Heart left ventricle (tissue), 16 donors: ENCODE measurements at regions not wholly inside any gene's neighbourhood (a gene's known extent, or its start where the extent isn't known, plus 50 kb on each side); places are given as distances from the start of the nearest gene placed in this dataset.

Source experiments
- ATAC-seq, 4 donors: fragments of 200-7000 bp; cut with Tn5 transposase; one replicate each; pipeline ENCODE4 v1.9.1; 2020 to 2022; ENCODE audit warnings: moderate library complexity in 4 of 4, mild to moderate bottlenecking in 3 of 4, moderate number of reproducible peaks in 1 of 4
- DNase-seq, 5 donors: peaks; one replicate each; pipeline ENCODE4 v3.0.0-alpha.2; 2020
- H3K27ac ChIP-seq, 12 donors: fragments of 200-600 bp; sonication (generic) in 4 of 12; one replicate each; pipeline versions ENCODE4 v1.5.0 to v1.8.0; 2016 to 2022; ENCODE audit warnings: mild to moderate bottlenecking in 2 of 12
- H3K27me3 ChIP-seq, 9 donors: fragments of 200-600 bp; sonication (generic) in 2 of 9; one replicate each; pipeline versions ENCODE4 v1.5.1 to v1.8.0; 2016 to 2022; ENCODE audit warnings: mild to moderate bottlenecking in 3 of 9
- H3K36me3 ChIP-seq, 9 donors: fragments of 200-600 bp; sonication (generic) in 2 of 9; one replicate each; pipeline versions ENCODE4 v1.5.0 to v1.8.0; 2018 to 2022; ENCODE audit warnings: mild to moderate bottlenecking in 2 of 9
- H3K4me1 ChIP-seq, 12 donors: fragments of 200-600 bp; sonication (generic) in 4 of 12; one replicate each; pipeline versions ENCODE4 v1.5.0 to v1.8.0; 2016 to 2022; ENCODE audit warnings: mild to moderate bottlenecking in 3 of 12
- H3K4me3 ChIP-seq, 12 donors: fragments of 200-600 bp; sonication (generic) in 4 of 12; one replicate each; pipeline versions ENCODE4 v1.5.0 to v1.8.0; 2017 to 2022; ENCODE audit warnings: mild to moderate bottlenecking in 9 of 12, moderate library complexity in 4 of 12
- H3K9me3 ChIP-seq, 12 donors: fragments of 200-600 bp; sonication (generic) in 4 of 12; one replicate each; pipeline versions ENCODE4 v1.5.0 to v1.8.0; 2016 to 2022; ENCODE audit warnings: mild to moderate bottlenecking in 1 of 12
- POLR2A ChIP-seq, 2 donors: fragments of 450-650 bp; IDR thresholded peaks; one replicate each; pipeline ENCODE4 v1.6.1; 2017; ENCODE audit warnings: antibody characterized with exemption in 2 of 2, mild to moderate bottlenecking in 2 of 2, moderate library complexity in 2 of 2
- WGBS, 4 donors: extraction: QIAGEN DNeasy Blood & Tissue Kit in 2 of 4; methylation state at CpG; one replicate each; pipeline versions ENCODE4 v1.1.5 to v1.1.7; 2013 to 2018; 5-methylcytosine and 5-hydroxymethylcytosine counted together
- intact Hi-C, 10 donors: fragments of 100-400 bp; cut with DNase I; formaldehyde crosslinking; loops; one replicate each; pipeline versions ENCODE4 v1.11.1 to v1.14.2; 2022
- TF ChIP-seq, protein P1 (sequence below), 12 donors: fragments of 200-600 bp; sonication (generic) in 4 of 12; IDR thresholded peaks; one replicate each; pipeline versions ENCODE4 v1.5.0 to v1.8.0; 2018 to 2022; ENCODE audit warnings: antibody characterized with exemption in 12 of 12, mild to moderate bottlenecking in 5 of 12
- donor health status: ischemic (EF 13 %, LVEDD 7.1; RV severe dilation, severe dysfunction).
- donor health status: healthy with polysubstance abuse.
- donor health status: DM: no; HTN: yes; CAD: no.
- donor health status: DM: no; HTN: no; CAD: no.
- donor health status: ischemic (EF 25% LVEDD 6.9; RV normal size, moderate dysfunction).
- donor health status: ischemic (EF 25% LVEDD 5.7; RV mildly dilated, moderate dysfunction).
- donor health status: healthy.
- donor health status: DM: yes; HTN: yes; CAD: no.
- donor health status: ischemic (EF 35%, LVEDD 5.7; RV mildly dilated, moderate dysfunction).
- donor health status: nonischemic (EF 11% LVEDD 7.7; RV severe dilation, severe dysfunction).
- donor health status: DM: yes; HTN: yes; CAD: no.
- donor health status: PGD.
- donor health status: ischemic (EF 29% LVEDD 5.4; RV normal size, mild dysfunction).
- donor health status: nonischemic (EF 23%, LVEDD 6.1; RV moderate dilation, normal function).

DNA sequence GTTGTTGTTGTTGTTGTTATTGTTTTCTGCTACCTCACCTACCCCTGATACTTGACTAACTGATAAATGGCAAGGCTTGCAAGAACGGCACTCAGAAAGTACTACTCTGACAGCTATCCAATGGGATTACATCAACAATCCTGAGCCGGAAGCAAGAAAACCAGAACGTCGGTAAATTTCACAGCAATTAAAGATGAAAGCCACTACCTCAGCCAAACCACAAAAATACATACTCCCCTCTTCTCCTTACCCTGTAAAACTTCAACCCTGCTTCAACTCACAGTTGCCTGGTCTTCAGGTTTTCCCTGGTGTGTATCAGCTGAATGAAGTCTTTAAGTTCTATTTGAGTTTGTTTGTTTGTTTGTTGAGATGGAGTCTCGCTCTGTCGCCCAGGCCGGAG, 293.7 kb upstream of the RND3 start:
- H3K9me3 ChIP-seq = no peaks in the 10 kb centered on the region
- H3K27ac ChIP-seq = no peak overlapping the region
- H3K4me1 ChIP-seq = peaks cover 0 to 14% (median 5%) of the 10 kb centered on the region in 12 donors
- TF ChIP-seq, protein P1, sequence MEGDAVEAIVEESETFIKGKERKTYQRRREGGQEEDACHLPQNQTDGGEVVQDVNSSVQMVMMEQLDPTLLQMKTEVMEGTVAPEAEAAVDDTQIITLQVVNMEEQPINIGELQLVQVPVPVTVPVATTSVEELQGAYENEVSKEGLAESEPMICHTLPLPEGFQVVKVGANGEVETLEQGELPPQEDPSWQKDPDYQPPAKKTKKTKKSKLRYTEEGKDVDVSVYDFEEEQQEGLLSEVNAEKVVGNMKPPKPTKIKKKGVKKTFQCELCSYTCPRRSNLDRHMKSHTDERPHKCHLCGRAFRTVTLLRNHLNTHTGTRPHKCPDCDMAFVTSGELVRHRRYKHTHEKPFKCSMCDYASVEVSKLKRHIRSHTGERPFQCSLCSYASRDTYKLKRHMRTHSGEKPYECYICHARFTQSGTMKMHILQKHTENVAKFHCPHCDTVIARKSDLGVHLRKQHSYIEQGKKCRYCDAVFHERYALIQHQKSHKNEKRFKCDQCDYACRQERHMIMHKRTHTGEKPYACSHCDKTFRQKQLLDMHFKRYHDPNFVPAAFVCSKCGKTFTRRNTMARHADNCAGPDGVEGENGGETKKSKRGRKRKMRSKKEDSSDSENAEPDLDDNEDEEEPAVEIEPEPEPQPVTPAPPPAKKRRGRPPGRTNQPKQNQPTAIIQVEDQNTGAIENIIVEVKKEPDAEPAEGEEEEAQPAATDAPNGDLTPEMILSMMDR (IDR thresholded peaks at IDR 0.05) = no peak
- TF ChIP-seq POLR2A (IDR thresholded peaks at IDR 0.05) = no peak
- intact Hi-C loops = loop anchor here in 1 of 10 donors (10.0 kb wide), 2 partner anchors 156 to 296 kb away; partner anchors contain the start of gene RND3
- no peaks in the 10 kb centered on the region for H3K27me3 ChIP-seq
- ATAC-seq (no peak), DNase-seq (no peak)
- no peak overlapping the region for H3K4me3 ChIP-seq
- no peaks in the 10 kb centered on the region for H3K36me3 ChIP-seq
- WGBS, 4 donors = 87 to 95% (median 91%) methylated on average over 7 of the region's 7 CpGs

DNA sequence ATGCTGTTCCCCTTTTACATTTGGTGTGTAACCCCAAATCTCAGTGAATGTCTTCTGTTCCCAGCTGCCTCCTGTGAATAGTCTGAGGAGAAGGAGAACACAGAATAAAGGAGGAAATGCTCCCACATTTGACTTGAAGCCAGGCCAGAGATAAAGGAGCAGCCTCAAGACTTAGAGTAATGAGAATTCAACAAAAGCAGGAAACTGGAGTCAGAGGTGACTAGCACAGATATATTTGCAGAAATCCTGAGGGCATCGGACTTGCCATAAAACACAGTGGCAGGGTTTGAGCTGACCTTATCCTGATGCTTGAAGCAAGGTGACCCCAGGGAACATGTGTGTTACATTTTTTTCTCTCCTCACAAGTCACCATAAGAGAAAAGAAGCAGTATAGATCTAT, 291.4 kb upstream of the RND3 start:
- 27 to 40% (median 29%) methylated on average over 1 of the region's 1 CpG for WGBS, 4 donors
- no peak for TF ChIP-seq POLR2A (IDR thresholded peaks at IDR 0.05)
- TF ChIP-seq, protein P1 (IDR thresholded peaks at IDR 0.05) = no peak
- Histone ChIP-seq H3K27me3 (no peaks in the 10 kb centered on the region), H3K27ac (no peak overlapping the region), H3K4me1 (peaks cover 0 to 14% (median 5%) of the 10 kb centered on the region in 12 donors), H3K9me3 (no peaks in the 10 kb centered on the region), H3K4me3 (no peak overlapping the region), H3K36me3 (no peaks in the 10 kb centered on the region)
- intact Hi-C loops = no loop called here
- ATAC-seq (peak in 3 of 4 donors; percentile 47 to 59 (median 52)), DNase-seq (peak in 1 of 5 donors; percentile 15)

DNA sequence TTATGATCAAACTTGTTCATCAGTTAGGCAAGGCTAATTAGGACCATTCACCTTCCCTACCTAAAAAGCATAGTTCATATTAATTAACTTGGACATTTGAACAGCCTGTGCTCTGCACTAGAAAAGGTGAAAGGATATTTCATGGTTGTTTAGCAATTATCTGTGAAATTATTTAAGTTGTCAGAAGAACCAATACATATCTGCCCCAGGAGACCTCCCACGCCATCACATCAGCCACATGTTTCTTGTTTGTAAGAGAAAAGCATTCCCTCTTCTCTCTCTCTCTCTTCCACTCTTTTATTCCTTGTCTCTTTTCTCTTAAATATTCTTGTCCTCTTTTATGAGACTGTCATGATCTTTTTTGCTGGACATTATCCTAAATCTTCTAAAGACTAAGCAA, 282.0 kb upstream of the RND3 start:
- Histone ChIP-seq H3K36me3 (no peaks in the 10 kb centered on the region), H3K27ac (no peak overlapping the region), H3K4me3 (no peak overlapping the region), H3K9me3 (no peaks in the 10 kb centered on the region), H3K4me1 (no peaks in the 10 kb centered on the region), H3K27me3 (no peaks in the 10 kb centered on the region)
- 64 to 77% (median 72%) methylated on average over 1 of the region's 1 CpG for WGBS, 4 donors
- ATAC-seq (no peak), DNase-seq (no peak)
- TF ChIP-seq, protein P1 (IDR thresholded peaks at IDR 0.05) = no peak
- no peak for TF ChIP-seq POLR2A (IDR thresholded peaks at IDR 0.05)
- intact Hi-C loops = no loop called here

DNA sequence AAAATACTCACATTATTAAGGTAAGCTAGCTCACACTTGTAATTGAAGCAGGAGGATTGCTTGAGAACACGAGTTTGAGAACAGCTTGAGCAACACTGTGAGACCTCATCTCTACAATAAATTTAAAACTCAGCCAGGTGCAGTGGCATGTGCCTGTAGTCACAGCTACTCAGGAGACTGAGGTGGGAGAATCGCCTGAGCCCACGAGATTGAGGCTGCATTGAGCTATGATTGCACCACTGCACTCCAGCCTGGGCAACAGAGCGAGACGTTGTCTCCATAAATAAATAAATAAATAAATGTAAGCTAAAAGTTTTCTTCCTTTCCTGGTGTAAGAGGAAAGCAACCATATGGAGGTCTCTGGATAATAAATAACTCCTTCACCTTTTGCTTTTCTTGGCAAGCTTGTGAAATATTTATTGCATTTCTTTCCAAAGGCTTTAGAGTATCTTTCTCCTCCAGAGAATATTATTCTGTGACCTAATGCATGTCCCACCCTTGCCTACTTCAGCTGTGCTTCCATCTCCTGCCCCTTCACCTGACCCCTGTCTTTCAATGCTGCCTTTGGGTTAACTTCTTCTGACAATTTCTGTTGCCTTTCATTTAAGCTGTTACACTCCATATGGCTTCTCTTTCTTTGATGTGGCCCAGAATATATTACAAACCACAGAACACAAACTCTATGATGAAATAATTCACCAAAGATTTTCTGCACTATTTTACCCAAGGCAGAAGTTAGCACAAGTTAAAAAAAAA, 280.7 kb upstream of the RND3 start:
- WGBS, 4 donors = 77 to 89% (median 83%) methylated on average over 5 of the region's 5 CpGs
- H3K36me3 ChIP-seq = no peaks in the 10 kb centered on the region
- H3K27me3 ChIP-seq = no peaks in the 10 kb centered on the region
- DNase-seq (no peak), ATAC-seq (no peak)
- TF ChIP-seq, protein P1 (IDR thresholded peaks at IDR 0.05) = no peak
- TF ChIP-seq POLR2A (IDR thresholded peaks at IDR 0.05) = no peak
- H3K4me1 ChIP-seq = no peaks in the 10 kb centered on the region
- intact Hi-C loops = no loop called here
- no peak overlapping the region for H3K27ac ChIP-seq
- no peak overlapping the region for H3K4me3 ChIP-seq
- no peaks in the 10 kb centered on the region for H3K9me3 ChIP-seq
